ENCODE measurements at regions not wholly inside any gene's neighbourhood (a gene's known extent, or its start where the extent isn't known, plus 50 kb on each side); places are given as distances from the start of the nearest gene placed in this dataset.
"Not testable (repeated sequence)": the region's sequence is repeated elsewhere in the genome, so short reads cannot be mapped to it uniquely, and the experiment has no call there.

DNA sequence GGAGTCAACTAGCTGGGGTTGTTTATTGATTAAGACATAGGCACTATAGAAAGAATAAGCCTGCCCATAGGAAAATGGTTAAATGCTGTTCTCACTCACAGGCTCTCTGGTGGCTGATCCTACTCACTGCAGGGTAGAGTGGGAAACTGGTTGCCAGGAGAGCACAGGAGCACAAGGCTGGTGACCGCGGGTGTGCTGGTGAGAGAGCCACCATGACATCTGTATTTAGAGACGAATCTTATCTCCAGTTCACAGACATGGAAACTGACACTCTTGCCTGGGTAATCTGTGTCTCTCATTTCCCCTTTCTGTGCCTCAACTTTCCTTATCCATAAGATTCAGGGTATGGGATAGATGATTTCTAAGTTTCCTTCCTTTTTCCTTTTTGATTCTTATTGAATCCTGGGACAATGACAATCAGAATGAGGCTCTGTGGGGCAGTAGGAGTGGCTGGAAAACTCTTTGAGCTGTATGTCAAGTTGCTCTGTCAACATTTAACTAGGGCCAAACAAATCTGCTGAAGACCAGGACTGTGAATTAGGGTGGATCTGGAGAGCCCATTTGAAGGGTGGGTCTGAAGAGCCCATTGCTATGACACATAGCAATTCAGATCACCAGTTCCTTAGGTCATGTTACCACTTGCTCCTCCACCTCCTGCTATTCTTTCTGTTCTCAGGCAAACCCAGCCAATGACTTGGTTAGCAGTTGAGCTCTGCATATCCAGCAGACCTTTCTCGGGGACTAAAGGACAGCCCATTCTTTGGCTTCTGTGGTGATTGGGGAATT is 286.1 kb upstream of the TBL1XR1 start:
- FAIRE-seq, result no peak

DNA sequence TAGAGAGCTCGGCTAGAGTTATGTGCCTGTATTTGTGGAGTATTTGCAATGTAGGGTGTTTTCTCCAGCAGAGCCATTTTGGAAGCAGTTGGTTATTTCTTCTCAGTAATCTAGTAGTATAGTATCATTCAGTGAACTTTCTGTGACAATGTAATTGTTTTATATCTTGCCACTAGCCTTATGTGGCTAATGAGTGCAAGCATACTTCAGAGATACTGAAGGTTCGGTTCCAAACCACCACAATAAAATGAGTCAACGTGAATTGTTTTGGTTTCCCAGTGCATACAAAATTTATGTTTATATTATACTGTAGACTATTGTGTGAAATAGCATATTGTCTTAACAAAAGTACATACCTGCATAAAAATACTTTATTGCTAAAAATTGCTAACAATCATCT is 286.9 kb upstream of the TBL1XR1 start:
- no peak for FAIRE-seq

DNA sequence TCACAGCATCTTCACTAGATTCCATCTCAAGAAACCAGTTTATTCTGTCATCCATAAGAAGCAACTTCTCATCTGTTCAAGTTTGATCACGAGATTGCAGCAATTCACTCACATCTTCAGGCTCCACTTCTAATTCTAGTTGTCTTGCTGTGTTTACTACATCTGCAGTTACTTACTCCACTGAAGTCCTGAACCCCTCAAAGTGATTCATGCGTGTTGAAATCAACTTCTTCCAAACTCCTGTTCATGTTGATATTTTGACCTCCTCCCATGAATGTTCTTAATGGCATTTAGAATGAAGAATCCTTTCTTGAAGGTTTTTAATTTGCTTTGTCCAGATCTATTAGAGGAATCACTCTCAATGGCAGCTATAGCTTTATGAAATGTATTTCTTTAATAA is 287.6 kb upstream of the TBL1XR1 start:
- no peak for FAIRE-seq

DNA sequence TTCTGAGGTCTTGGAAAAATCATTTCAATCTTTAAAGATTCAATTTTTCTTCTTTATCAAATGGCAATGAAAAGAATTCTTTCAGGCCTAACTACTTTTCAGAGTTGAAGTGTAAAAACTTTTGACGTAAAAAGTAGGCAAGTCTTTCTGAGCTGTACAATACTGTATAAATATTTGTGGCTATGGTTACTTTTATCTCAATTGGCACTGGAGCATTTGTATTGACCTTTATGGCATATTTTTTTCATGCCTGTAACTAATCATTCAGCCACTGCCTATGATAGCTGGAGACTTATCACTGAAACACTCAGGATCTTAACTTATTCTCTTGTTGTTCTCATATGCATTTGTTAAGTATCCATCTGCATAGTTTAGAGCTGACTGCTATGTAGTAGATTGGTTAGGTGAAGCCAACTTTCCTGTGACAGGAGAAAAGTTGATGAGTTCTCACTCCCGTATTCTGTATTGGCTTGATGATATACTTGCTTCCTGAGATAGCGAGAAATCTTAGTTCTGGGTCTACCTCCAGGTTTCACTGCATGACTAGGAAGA is 290.4 kb upstream of the TBL1XR1 start:
- FAIRE-seq, result no peak

DNA sequence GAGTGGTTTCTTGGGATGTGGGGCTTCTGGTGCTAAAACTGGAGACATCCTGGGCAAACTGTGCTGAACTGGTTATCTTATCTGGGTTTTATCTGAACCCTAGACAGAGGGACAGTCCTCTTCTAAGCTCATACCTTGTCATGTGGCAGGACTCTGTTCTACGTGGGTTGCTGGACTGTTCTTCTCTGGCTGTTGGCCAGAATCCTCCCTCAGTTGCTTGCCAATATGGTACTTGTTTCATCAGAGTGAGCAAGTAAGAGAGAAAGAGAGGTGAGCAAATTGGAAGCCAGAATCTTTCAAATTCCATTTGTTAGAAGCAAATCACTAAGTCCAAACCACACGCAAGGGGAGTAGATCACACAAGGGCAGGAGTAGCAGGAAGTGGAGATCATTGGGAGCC is 291.5 kb upstream of the TBL1XR1 start:
- FAIRE-seq, result no peak

DNA sequence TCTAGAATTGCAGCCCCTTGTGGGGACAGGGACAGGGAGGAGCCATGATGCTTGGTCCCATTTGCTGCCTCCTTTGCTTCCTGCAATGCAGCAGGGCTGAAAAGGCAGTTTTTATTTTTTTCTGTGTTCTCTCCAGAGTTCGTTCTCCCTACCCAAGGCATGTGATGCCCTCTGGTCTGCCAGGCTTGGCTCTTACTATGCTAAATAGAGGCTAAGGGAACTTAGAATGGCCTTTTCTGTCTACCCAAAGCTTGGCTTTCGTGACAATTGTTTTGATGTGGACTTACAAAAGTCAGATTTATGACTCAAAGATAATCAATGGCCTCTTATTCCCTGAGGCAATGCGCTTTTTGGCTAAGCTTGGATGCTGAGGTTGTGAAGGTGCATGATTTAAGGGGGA is 293.3 kb upstream of the TBL1XR1 start:
- no peak for FAIRE-seq

DNA sequence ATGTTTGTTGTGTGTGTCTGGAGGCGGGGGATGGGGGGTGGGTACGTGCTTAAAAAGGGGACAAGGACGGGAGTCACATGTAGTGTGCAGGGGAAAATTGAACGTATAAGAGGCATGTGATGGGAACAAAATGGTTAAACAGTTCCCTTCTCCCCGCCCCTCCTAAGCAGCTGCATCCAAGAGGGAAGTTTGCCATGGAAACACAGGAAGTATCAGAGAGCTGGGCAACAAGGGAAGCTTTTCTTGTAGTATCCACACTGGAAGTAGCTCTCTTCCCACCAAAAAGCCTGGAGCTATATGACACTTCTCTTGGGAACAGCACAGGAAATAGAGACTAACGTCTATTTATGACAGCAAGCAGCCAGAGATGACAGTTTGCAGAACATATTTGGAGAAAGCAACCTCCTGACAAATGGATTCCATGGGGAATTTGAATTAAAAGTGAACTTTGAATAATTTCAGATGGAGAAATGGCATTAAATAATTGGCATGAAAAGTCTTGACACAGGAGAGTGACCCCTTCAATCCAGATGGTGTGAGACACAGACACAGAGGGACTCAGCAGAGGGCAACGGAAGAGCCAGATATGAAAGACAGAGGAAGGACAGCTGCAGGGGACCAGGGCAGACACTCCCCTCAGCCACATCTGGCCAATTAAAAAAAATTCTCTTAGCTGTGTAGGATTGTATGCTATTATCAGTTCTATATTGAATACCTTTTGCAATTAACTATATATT is 294.2 kb upstream of the TBL1XR1 start:
- no peak for FAIRE-seq

DNA sequence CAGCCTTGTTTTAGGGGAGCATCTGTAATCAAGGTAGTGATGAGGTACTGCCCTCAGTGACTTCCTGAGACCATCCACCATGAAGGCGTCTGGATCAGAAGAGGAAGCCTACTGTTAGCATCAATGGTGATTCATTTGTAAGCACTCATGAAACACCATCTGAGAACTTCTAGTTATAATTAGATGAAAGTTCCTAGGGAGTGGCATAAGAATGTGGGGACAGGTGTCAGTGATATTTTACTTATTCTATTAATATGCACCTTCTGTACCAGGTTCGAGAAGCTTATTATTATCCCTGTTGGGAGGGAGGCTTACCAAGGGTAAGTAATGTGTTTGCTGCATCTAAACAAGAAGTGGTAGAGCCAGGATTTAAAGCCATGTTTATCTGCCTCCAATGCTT is 295.8 kb upstream of the TBL1XR1 start:
- FAIRE-seq, result no peak

DNA sequence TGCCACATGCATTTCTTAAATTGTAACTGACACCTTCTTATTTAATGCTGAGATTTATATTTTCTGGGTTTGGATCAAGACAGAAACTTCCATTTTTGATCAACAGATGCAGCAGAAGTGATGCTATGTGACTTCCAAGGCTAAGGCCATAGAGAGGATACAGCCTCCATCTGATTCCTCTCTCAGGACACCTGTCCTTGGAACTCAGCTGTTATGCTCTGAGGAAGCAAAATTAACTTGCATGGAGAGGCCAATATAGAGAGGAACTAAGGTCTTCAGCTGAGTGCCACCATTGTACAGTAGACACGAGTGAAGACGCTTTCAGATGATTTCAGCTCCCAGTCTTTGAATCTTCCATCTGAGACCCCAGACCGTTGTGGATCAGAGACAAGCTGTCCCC is 296.9 kb upstream of the TBL1XR1 start:
- no peak for FAIRE-seq

DNA sequence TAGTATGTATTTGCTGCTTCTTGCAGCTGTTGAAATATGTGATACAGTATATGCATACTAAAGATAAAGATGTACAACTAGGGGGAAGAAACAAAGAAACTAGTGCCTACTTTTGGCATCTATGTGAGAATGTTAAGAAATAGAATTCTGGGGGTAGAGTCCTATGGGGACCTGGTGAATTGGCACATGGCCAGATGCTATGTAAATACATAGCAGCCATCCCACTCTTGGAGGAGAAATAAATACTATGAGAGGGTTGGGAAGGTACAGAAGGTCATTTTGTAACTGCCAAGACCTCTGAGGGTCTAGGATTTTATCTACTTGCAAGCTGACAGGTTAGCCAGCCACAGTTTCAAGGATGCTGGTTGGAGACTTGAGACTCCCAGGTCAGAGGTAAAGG is 298.3 kb upstream of the TBL1XR1 start:
- no peak for FAIRE-seq

DNA sequence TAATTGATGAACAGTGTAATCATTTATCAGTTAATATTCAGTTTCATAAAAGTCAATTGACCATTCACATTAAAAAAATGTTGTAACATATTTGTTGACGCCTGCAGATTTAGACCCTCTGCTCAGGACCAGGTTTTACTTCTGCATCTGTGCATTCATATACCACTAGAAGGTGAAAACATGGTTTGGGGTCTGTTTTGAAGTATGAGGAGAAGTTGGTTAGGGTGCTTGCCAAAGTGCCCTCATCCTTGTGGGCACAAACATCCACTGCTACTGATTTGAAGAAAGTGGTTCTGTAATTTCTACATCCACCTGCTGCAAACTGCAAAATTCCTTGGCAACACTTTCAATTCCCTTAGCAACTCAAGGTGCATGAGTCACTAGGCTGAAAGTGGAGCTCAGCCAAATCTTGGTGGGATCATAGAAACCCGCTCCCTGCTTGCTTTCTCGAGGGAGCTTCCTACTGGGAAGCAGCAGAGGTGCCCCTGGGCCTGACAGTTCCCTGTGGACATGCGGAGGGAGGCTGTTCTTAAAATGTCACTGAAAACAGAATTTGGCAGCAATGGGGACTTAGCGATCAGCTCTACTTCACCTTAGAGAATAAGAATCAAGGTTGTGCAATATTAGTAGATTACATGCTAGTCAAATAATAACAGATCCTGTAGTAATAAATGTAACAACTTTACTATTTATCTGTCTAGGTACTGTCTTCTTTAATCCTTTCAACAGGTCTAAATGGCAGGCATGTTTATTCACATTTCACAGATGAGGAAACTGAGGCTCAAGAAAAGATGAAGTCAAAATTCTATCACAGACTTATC is 301.0 kb upstream of the TBL1XR1 start:
- FAIRE-seq, result no peak

DNA sequence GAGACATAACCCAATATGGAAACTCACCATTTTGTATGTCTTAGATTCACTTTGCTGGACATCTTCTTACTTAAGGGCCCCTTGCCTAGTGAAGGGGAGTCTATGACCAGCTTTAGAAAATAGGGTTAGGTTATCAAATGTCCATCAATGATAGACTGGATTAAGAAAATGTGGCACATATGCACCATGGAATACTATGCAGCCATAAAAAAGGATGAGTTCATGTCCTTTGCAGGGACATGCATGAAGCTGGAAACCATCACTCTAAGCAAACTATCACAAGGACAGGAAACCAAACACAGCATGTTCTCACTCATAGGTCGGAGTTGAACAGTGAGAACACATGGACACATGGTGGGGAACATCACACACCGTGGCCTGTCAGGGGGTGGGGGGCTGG is 301.8 kb upstream of the TBL1XR1 start:
- not testable (repeated sequence) for FAIRE-seq

DNA sequence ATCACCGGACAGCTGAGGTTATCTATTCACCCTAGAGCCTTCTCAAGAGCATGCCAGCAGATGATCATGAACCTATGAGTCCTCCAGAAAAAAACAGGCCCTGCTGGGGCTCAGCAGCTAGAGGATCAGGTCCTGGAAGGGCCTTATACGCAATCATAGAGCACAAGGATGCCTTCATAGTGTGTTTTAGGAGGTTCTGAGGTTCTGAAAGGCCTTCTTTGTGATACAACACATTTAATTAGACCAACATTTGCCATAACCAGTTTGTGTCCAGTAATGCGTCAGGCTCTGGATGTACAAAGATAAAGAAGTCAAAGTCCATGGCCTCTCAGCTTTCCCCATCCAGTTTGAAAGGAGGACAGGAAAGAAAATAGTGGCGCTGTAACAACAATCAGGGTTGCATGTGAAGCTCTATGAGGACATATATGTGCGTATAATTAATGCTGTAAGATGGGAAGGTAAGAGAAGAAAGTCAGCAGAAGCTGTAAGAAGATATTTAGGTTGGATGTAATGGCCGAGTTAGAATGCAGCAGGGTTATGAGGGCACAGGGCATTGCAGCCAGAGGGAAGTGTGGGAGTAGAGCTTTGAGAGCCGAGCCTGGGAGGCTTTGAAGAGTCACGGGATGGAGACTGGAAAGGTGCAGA is 302.6 kb upstream of the TBL1XR1 start:
- FAIRE-seq, result no peak

DNA sequence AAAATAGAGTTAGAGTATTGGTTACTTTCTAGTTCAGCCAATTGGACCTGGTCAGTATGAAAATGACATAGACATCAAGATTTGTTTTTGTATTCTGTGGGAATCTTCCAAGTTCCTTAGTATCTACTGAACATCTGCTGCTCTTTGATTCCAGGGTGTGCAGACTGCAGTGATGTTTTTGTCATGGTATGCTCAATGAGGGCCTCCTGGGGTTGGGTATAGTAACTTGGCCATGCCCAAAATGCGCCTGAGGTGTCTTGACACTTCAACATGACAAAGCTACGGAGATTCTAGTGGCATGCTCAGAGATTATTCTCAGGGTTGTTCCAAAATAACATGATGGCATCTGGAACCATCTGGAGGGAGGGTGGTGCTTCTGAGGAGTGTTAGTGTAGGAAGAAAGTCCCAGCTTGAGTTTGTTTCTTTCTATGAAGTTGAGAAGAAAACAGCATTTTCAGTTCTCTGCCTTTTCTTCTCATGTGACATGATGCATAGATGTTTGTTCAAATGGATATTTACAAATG is 313.5 kb upstream of the TBL1XR1 start:
- FAIRE-seq, result no peak

DNA sequence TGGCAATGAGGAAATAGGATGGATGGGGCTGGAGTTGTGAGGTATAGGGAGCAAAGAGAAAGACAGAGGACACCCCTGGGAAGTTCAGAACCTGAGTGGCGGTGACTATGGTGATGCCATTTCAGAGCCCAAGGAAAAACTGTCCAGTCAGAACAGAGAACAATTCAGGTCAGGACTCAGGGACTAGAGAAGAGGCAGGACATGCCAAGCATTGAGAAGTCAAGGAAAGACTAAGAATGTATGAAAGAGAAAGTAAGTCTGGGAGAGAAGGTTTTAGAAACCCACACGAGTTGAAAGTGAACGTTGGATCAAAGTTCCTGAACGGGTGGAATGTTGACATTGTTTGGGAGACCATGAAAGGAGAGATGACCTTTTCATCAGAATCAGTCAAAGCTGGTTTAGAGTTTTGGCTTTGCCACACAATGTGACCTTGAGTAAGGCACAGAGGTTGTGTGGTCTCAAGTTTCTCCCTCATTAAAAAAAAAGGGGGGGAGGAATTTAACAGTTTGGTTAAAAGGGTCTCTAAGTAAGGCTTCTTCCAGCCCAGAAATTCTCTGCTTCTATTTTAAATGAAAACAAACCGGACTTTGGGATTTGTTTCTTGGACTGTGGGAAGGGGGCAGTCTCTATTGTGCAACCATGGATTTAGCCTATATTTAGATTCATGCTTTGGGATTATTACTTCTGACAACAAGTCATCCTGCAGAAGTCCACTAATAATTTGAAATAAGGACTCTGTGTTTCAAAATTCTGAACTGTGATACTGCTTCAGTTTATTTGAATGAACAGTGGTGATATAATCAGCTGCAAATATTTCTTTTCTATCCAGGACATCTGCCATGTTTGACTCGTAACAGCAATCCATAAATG is 315.9 kb upstream of the TBL1XR1 start:
- no peak for FAIRE-seq

DNA sequence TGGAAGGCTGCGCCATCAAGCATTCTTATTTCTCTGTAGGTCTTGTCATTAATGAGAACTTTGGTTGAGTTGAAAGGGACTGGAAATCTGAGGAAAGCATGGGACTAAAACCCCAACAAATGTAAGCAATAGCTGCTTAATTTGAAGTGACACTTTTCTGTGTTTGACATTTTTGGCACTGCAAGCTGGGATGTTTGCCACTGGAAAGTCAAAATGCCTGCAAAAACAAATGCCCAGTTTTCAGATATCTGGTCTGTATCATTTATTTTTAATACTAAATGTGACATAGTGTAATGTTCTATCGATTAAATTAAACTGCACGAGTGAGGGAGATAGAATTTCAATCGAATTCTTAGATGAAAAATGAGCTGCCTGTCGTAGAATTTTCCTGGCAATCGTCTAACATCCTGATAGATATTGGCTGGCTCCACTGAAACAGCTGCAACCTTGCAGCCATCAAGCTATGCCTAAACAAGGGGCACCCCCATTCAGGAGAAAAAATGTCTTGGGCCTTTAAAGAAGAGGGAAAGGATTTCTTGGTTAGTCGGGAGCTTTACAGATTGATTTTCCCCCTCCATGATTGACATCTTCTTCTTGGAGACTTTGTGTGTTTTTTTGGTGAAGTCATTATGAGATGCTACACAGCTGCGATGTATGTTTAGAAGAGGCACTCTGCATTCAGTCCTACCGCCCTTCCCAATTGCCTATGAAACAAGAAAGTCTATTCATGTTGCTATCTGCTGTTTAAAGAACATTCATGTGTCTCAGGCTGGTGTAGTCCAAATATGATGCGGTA is 316.7 kb upstream of the TBL1XR1 start:
- no peak for FAIRE-seq

DNA sequence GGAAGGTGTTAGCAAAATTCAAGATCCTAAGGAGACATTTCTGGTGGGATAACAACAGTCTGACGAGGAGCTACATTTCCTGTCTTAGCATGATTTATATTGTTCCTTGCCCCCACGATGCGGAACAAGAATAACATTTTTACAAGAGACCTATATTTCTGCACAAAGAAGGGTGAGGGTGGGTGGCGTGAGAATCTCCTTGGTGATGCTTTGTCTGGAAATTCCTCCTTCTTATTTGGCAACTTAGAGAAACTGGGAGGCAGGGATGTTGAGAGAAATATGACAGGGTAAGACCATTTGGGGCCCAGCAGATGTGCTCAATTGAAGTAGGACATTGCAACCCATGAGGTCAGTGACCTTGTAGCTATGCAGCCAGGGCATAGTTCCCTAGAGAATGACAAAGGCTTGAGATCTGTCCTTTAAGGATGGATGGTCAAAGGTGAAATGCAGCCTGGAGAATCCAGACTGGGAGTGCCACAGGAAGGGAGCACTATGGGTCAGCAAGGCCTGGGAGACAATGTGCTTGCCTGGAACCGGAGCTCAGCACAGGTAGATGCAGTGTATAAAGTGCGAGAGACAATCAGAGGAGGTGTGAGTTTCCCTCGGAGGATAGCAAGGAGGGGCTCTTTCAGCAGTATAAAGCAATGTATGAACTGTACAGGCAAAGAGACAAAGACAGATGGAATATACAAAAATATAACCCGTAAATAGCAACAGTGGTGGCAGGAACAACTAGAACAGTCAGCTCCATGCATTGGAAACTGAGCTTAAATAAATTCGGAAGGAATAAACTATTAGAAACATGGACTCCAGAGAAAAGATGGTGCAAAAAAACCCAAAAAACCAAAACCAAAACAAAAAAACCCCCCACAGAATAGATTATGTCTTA is 317.6 kb upstream of the TBL1XR1 start:
- no peak for FAIRE-seq

DNA sequence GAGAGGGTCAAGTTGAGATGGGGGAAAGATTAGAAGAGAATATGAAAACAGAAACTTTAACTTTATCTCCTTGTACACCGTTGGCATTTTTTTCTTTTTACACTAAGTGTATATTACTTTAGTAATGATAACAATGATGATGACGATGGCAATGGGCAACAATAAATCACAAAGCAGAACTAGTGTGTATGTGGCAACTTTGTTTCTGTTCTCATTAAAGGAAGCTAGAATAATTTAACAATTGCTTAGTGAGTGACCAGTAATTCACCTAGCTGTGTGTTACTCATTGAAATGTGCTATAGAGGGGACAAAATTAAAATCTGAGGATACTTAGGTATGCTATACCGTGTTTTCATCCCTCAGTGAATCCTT is 318.5 kb upstream of the TBL1XR1 start:
- FAIRE-seq, result no peak

DNA sequence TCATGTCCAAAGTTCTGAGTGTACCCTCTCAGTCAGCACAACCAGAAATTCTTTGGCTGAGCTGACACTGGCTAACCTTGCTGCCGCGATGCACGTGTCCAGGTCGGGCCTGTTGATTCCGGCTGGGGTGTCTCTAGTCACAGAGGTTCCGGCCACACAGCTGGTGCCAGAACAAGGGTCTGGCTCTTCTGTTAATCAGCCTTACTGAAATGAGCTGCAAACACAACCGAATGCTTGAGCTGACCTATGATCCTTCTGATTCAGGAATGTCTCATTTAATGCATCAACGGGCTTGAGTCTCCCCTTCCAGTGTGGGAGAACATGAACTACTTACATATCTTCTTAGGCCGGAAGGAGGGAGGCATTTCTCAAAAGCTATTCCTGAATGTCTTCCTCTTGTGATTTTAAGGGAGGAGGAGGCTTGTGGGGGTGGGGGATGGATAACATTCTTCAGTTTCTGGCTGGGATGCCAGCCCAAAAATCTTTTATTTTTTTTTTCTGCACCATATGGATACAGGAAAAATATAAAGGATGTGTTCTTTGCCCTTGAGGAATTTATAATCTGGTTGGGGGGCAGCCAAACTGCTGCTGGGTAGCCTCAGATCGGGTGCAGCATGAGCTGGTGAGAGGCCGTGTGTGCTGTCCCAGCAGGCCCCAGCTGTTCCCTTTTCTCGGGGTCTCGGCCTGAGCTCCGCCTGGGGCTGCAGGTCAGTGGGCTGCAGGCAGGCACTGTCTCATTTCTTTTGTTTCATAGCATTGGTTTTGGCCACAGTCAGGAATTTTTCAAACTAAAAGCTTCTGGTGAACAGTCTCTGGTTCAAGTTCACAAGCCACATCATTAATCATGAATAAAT is 319.1 kb upstream of the TBL1XR1 start:
- no peak for FAIRE-seq
